ENCODE measurements at regions not wholly inside any gene's neighbourhood (a gene's known extent, or its start where the extent isn't known, plus 50 kb on each side); places are given as distances from the start of the nearest gene placed in this dataset.

DNA sequence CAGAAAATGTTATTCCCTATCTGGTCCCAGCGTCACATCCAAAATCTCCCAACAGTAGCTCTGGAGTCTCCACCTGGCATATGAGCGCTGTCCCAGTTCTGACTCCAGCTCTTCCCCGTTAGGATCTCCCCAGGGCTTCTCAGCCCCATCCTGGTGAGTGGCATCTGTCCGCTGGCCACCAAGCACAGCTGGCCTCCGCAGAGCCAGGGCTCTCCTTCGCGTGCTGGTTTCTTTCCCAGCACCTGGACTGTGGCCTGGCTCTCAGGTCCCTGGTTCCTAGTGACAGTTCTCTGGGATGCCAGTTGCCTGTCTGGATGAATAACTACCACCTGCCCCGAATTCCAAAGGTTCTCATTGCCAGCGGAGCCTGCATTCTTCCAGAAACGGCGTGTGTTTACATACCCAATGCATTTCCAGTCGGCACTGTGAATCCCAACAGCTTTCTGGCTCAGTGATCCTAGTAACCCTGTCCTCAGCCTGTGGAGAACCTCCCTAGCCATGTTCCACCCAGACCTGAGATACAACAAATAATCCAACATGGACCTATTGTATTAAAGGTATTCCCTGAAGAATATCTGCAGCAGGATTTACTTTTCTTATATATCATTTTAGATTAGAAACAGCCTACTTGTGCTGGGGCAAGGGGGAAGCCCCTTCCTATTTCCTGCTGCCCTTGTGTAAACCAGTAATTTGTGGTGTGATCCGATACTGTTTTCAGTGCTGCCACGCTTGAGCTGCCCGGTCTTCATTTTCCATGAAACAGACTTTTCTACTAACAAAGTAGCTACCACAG, 69.9 kb upstream of the PDE10A start:
- TF ChIP-seq, protein P1, sequence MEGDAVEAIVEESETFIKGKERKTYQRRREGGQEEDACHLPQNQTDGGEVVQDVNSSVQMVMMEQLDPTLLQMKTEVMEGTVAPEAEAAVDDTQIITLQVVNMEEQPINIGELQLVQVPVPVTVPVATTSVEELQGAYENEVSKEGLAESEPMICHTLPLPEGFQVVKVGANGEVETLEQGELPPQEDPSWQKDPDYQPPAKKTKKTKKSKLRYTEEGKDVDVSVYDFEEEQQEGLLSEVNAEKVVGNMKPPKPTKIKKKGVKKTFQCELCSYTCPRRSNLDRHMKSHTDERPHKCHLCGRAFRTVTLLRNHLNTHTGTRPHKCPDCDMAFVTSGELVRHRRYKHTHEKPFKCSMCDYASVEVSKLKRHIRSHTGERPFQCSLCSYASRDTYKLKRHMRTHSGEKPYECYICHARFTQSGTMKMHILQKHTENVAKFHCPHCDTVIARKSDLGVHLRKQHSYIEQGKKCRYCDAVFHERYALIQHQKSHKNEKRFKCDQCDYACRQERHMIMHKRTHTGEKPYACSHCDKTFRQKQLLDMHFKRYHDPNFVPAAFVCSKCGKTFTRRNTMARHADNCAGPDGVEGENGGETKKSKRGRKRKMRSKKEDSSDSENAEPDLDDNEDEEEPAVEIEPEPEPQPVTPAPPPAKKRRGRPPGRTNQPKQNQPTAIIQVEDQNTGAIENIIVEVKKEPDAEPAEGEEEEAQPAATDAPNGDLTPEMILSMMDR (conservative IDR thresholded peaks at IDR 0.05; ENCODE audit: low read depth, low read length), result no peak
- no peak for TF ChIP-seq EZH2 (IDR thresholded peaks at IDR 0.05; ENCODE audit: borderline replicate concordance, low read depth, low read length, poor library complexity, severe bottlenecking)

Measured in A673 (cell line).